NCI-H226 (cell line): ENCODE measurements at regions not wholly inside any gene's neighbourhood (a gene's known extent, or its start where the extent isn't known, plus 50 kb on each side); places are given as distances from the start of the nearest gene placed in this dataset.

ENCODE experiments used
- DNase-seq: peaks from one replicate; pipeline ENCODE4 v3.0.0-alpha.2; 2015

DNA sequence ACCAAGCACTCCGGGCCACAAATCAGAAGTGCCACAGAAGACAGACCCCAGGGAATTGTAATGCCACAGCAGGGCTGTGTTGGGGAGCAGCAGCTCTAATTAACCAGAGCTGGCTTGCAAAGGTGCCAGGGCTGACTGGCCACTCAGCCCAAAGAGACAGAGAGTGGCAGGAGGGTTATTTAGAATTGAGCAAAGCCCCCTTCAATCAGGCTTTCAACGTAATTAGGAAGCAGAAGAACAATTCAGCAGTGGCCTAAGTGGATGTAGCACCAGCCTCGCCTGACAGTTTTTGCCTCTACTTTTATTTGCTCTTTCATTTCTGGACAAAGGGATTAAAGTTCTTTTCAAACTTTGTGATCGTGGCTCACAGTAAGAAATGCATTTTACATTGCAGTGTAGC, 278.3 kb upstream of the IRX3 start:
- DNase-seq, result no peak

DNA sequence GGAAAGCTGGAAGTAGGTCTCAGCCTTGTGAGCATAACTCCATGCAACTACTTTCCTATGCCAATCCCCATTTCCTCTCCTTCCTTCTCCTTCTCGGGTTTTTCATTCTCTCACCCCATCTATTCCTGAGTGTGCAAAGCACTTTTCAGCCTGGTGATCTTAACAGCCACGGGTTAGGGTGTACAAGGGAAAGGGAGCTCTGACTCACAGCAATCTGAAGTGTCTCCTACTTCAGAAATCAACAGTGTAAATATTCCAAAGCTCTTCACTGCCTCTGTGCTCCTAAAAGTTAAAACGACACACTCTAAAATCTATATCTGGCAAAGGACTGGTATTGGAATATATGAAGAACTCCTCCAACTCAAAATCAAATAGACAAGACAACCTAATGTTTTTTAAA, 268.0 kb upstream of the IRX3 start:
- no peak for DNase-seq

DNA sequence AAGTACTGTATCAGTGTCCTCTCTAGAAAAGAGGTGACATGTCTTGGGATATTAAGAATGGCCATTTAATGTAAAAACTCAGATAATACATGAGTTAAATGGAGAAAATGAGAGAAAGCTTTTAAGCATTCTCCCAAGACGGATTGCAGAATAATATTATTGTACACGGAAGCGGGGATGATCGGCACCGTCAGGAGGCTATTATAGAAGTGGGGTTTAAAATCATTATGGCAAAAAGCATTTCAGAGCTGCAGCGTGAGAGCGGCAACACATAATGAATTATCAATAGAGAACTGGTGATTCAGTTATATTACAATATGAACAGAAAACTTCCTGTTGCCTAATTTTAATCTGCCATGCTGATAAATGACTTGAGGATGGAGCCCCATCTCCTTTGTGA, 261.7 kb upstream of the IRX3 start:
- DNase-seq, result no peak

DNA sequence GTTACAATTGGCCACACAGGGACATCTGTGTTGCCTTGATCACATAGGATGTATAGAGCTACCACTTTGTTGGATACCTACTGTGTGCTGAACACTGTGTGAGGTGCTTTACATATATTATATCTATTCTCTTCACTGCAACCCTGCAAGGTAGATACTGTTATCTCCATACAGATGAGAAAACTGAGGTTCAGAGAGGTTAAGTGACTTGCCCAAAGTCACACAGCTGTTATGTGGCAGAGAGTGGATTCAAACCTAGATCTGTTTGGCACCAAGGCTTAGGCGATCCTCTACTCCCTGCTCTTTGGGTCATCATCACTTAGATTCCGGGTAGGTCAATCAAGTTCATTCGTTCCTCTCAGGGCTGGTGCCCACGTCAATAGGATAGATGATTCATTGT, 260.5 kb upstream of the IRX3 start:
- DNase-seq, result no peak

DNA sequence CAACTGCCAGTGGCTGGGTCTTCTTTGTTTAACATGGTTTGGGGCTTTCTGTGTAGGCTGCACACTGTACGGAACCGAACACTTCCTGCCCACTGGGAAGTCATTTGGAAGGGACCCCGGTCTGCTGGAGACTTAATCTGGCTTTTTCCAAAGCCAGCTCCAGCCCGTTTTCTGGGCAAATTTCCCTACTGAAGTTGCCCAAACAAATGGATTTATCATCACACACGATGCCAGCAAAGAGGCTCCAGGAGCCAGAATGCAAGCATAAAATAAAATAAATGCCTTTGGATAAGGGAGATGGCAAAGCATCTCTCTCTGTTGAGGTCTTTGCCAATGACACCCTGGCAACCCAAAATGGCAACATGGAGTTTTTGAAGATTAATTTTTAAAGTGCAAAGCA, 259.9 kb upstream of the IRX3 start:
- DNase-seq, result no peak

DNA sequence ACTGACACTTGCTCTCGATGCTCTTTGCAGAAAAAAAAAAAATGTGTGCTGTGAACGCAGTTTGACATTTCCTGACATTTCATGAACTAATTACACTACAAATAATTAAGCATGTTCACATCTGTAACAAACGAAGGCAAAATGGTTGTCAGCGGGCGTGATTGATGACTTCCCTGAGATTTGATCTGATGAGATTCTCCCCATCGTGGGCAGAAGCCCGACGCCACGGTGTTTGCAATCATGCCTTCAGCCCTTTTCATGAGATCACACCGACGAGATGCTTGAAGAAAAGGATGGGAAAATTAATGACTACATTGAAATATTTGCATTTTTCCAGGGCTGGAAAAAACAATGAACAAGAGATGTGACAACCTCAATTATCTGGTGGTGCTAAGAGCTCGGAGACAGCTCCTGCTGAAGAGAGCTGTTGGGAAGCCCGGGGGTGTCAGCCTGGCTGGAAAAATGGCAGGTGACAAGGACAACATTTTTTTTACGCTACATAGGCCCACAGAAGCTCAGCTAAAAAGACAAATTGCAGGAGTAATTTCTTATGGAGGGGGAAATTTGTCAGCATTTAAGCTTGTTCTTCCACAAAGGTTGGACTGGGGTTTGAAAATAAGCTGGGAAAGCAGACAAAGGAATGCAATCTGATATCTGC, 259.4 kb upstream of the IRX3 start:
- DNase-seq, result no peak

DNA sequence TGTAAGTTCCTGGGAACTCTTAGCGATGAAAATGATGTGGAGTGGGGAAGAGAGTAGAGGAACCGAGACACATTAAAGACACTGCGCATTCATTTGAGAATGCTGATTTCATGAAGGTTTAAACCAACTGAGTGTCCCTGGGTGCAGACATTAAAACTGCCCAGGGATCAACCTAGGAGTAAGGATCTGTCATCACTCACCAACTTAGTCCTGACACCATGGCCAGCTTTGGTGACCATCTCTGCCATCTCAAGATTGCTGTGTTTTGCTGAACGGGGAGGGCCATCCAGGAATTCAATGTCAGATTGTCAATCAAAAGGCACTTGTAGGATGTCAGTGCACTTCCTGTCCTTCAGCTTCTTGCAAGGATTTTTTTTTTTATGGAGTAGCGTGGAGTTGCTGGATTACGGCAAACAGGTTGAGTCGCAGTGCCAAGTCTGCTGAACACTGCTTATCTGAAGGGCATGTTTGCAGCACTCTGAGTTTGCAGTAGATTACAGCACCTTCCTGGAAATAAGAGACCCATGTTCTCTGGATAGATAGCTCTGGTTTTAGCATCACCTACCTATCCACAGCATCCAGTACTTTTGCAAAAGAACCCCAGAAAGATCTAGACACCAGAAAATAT, 258.1 kb upstream of the IRX3 start:
- no peak for DNase-seq

DNA sequence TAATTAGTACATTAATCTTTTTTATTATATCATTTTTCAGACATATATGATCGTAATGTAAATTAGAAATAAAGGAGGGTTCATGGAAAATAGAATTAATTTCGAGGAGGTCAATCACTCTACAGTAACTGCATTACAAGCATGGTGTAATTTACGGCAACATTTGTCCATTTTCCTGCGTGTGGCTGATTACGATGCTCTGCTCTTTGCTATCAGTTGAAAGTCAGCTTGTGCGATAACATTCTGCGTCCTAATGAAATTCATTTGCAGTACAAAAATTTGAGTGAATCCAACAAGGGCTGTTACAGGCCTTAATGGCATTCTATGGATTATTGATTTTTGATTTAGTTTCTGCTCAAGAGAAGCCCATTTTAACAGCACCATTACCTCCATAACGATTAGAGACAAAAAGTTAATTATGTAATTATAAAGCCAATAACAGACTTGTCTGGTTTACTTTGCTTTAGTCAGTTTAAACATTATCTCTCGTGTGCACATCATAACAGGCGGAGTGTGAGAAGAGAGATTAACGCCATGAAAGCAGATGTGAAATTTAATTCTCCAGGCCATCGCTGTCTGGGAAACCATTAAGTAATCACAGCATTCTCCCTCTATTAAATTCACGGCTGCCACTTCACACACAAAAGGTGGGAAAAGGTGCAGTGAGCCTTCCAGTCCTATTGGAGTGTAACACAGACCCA, 256.4 kb upstream of the IRX3 start:
- DNase-seq, result no peak

DNA sequence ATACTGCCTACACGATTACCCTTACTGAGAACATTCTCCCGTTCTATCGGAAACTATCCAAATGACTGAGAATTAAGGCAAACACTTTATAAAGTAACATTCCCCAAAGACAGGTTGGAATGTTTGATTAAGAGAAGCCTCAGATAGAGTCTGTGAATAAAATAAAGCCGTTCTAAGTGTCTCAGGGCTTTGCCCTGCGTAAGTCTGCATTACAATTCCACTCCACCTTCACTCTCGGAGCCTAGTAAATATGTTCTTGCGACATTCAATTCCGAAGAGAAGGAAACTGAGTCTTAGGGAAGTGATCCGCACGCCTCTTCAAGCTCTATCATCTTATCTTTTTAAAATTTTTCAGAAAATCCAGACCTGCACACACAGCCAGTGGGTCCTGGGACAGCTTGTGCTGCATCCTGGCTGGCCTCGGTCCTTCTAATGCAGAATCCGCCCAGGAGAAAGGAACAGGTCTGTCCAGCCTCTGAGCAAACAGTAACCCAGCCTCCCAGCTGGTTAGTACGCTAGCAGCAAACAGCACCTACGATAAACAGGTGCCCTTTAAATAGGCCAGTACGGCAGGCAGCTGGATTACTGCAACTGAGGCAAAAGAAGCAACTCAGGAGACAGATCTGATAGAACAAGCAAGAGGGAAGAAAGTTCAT, 254.1 kb upstream of the IRX3 start:
- DNase-seq, result no peak

DNA sequence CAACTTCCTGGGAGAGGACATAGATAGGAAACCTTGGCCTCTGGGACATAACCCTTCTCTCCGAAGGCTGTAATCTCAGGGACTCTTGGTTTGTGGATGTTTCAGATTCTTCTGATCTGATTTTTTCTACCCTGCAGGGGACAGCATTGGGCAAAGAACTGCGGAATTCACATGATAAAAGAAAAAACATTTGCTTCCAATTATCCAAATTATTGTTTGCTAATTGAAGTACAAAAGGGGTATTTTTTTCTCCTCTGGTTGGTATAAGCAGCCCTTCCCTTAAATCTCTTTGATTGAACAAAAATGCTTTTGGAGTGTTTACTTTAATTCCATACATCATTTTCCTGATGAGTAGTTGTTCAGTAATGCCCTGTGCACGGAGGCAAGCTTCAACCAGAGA, 251.7 kb upstream of the IRX3 start:
- no peak for DNase-seq

DNA sequence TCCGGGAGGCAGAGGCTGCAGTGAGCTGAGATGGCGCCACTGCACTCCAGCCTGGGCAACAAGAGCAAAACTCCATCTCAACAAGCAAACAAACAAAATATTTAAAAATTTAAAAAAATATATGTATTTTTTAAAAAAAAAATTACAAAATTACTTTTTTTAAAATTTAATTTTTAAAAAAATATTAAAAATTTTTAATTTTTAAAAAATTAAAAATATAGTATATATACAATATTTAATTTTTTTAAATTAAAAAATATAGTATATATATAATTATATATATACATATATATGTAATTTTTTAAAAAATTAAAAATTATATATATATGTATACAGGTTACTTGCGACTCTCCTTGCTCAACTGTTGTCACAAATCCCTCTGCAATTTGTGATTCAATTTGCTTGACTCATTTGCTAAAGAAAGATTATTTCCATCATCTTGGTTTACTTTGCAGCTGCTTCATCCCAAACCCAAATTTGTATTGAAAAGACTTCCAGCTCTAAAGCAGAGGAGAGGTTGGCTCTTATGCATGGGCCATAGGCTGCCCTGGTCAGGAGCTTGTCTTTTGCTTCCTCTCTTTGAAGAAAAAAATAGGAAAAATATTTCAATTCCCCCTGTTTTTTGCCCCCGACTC, 247.4 kb upstream of the IRX3 start:
- DNase-seq, result no peak

DNA sequence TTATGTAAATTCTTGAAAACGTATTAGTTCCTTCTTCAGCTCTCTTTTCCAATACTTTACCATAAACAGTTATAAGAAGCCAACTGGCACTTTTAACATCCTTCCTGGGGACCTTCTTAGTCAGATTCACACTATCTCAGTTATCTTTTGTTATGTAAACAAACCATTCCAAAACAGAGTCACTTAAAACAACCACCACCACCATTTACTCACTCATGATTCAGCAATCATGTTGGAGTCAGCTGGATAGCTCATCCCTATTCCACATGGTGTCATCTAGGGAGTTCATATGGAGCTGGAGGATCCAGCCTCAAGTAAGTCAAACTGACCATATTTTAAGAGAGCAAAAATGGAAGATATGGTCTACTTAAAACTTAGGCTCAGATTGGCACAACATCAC, 240.3 kb upstream of the IRX3 start:
- no peak for DNase-seq

DNA sequence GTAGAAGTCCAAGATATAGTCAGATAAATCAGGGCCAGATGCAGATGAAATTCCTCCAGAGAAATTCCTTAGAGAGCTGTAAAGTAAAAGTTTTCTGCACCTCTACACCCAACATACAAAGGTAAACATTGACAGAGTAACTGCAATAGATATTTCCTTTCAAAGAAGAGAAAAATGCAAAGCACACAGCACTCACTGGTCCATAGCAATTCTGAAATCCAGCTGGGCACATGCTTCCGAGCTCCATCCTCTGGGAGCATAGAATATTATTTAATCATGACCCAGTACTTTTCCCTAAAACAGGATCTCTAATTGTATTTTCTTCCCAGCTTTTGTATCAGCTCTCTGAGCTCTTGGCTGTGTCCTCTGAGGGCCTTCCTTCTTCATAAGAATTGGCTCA, 239.5 kb upstream of the IRX3 start:
- DNase-seq, result no peak

DNA sequence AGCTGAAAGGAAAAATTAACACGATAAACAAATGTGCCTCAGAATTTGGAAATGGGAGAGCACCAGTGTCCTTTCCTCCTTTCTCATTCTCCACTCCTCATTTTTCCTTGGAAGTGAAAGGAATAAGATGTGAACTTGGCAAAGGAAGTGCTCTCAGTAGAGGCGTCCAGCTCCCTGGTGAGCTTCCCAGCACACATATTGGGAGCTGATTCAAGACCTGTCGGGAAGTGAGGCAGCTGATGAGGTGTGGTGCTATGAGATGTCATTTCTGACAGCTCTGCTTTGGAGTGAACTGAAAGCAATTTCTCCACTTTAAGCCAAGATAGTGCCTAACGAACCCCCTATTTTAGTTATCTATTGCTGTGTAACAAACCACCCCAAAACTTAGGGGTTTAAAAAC, 238.5 kb upstream of the IRX3 start:
- no peak for DNase-seq

DNA sequence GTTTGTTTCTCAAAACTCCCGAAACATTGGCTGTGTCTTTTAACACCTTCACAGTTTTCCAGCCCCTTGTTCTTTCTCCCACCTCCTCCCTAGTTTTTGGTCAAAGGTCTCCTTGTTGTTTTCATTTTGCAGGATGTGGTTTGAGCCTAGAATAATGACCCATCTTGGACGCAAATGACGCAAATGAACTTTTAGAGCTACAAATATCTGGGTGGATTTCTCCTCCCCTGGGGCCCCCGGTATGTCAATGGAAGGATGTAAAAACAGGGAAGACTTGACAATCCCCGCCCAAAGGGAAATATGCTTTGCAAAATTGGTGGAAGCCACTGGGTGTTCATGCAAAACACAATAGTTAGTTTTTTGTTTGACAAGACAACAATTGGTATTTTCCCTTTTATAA, 236.0 kb upstream of the IRX3 start:
- no peak for DNase-seq

DNA sequence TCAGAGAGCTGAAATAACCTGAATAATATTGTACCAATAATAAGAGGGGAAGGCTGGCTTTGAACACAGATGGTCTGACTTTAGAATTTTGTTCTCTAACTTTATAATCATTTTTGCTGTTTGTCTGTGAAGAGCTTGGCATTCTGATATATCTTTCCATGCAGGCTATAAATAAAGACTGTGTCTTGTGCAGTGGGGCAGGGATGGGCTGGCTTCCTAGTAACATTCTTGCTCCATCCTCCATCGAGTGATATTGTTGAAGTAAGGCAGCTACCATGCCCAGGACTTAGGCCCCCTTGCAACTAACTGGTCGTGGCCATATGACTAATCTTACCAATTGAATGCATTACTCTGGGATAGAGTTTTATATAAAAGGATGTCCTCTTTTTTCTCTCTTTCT, 234.7 kb upstream of the IRX3 start:
- DNase-seq, result no peak

DNA sequence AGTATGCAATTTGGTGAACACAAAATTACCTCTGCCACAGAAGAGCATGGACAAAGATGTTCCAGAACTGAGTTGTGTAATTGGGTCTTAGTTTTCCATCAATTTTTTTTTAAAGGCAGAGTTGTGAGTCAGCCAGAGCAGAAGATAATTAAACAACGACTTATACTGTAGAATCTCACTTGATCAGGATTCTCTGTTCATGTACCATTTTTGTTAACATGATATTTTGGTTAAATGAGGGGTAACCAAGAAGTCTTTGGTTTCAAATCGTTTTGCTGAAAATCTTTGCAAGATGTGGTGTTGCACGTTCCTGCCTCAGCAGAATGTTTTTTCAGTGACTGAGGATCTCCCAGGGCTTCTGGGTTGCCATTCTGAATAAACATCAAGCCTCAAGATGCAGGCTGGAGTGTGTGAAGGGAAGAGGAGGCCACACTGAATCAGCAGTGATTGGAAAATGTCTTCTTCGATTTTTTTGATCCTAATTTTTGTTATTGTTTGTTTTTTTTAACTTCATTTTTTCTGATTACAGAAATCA, 232.6 kb upstream of the IRX3 start:
- DNase-seq, result no peak

DNA sequence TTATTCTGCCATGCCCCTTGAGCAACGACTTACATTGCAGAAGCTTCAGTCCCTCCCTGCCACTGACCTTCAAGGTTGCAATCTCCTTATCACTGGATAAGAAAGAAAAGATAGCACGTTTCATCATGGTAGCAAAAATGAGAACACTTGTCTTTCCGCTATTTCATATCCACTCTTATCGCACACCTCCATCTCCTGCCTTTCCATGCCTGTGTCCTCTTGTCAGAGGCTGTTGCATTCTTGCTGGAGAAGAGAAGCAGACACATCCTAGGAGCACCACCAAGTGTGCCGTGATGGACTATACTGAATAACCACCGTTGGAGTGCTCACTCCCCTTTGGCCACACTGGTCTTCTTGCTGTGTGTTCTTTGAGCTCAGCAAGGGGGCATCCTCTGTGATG, 230.6 kb upstream of the IRX3 start:
- DNase-seq, result no peak

DNA sequence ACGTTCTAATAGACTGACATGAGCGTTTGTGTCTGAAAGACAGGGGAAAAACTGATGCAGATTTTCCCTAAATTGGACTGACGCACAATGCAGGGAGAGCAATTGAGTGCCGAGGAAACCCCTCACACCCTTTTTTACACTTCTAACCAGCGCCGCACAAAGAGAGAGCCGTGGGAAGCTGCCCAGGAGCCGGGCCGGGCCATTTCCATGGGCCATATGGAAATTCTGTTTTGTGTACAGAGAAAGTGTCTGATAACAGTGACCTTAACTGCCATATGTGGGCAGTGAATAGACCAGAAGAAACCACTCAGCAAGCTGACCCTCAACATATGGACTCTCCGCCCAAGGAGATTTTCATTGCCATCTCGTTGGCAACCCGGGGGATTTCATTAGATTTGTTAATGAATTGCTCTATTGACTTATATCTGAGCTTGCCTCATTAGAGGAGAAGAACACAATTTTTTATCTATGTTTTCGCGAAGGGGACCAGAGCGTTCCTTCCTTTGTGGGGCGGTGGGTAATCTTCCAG, 225.9 kb upstream of the IRX3 start:
- DNase-seq, result no peak

DNA sequence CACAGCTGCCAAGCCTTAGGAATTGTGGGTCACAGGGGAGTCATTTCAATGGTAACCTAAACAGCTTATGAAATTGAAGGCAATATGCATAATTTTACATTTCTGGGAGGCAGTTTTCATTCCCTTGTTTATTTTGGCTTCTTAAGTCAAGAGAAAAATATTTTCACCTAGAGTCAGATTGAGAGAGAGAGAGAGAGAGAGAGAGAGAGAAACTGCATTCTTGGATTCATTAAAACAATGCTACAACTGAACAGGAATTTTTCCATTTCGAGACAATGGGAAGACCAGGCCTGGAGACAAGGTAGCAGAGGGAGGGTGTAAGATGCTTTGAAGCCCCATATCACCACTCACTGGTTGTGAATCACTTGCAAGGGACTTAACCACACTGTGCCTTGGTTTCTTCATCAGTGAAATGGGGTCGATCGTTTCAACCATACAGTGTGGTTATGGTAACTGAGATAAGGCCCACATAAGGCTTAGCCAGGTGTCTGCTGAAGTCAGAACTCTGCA, 224.7 kb upstream of the IRX3 start:
- no peak for DNase-seq

DNA sequence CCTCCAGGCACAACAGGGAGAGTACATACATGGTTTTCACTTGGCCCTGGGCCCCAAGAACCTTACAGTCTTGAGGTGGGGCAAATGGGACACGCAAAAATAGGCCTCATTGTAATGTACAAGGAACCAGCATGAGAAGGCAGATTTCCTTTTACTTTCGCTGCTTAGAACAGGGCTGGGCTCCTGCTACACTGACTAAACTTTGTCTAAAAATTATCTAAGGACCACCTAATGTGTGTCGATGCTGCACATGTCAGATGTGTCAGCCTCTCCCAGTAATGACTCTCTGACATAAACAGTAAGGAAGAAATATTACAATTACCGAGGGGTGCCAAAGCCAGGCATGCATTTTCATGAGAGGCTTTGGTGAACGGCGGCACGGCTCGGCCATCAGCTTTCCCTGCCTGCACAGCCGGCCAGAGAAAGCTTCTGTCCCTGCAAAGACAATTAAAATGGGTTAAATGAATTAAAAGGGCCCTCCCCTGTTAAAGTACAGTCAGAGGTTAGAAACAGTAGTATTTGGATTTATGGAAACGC, 224.2 kb upstream of the IRX3 start:
- no peak for DNase-seq

DNA sequence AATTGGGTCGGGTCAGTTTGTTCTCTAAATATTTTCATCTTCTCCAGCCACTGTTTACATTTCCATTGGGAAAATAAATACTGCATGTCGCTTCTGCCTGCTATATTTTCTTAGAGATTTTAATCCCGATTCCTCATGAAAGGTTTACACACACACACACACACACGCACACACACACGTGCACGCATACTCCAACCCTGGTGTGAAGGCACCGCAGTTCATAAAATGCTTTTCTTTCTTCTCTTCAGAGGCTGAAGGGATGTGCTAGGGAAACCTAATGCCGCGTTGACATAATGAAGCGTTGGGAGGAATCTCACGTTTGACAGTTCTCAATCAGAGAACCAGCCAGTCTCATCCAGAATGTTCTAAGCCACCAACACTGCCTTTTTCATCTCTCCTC, 222.9 kb upstream of the IRX3 start:
- no peak for DNase-seq

DNA sequence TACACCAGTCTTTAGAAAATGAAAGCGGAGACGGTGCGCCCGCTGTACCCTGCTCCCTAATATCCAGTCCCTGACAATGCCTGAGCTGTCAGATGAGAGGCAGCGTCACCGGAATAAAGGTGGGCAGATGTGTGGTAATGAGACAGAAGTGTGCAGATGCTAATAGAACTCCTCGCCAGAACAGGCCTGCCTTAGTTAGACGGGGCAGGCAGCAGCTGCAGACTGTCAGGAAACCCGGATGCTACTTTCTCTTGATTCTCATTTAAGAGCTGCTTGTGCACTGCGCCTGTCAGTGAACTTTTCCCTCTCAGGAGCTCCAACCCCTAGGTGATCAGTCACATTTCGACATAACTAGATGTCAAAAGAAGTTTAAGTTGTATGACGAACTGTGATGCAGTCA, 221.8 kb upstream of the IRX3 start:
- DNase-seq, result no peak
